ENCODE measurements at regions not wholly inside any gene's neighbourhood (a gene's known extent, or its start where the extent isn't known, plus 50 kb on each side); places are given as distances from the start of the nearest gene placed in this dataset.

GRCh38 chr18:22688877-22689496 is 244.1 kb upstream of the RBBP8 start:
- Histone ChIP-seq H3K4me1 (peaks cover 45% of the 10 kb centered on the region), H3K27ac (peak overlapping the region; percentile 80 to 86; a peak in 4 of 6 replicates), H3K4me2 (no peak overlapping the region), H3K4me3 (no peak overlapping the region), H3K9me3 (peaks cover 37% of the 10 kb centered on the region)
- TF ChIP-seq CHD4 (IDR thresholded peaks at IDR 0.05; ENCODE audit: borderline replicate concordance) (no peak), USF2 (IDR thresholded peaks at IDR 0.05) (no peak), RCOR1 (IDR thresholded peaks at IDR 0.05; ENCODE audit: low read depth, low read length) (no peak), ATOH8 (CRISPR knock-in tag; IDR thresholded peaks at IDR 0.05; ENCODE audit: low read depth) (no peak), PHF8 (IDR thresholded peaks at IDR 0.05; ENCODE audit: borderline replicate concordance, low read depth) (no peak)
- ChIA-PET POLR2A (no interaction called here), CTCF (interaction anchor here (0.8 to 1.2 kb wide), 2 partner anchors 13 to 99 kb away, joined by 3 to 4 read pairs; no protein-coding TSS in a partner anchor)
- no peak for ATAC-seq
- no peak for DNase-seq (ENCODE audit: low read depth in 1 of 2, low spot score in 1 of 2)
- no peak for FAIRE-seq
- WGBS (ENCODE audit: missing lambda C conversion rate): 82% methylated on average over 4 of the region's 4 CpGs

GRCh38 chr18:22689712-22690111 is 243.4 kb upstream of the RBBP8 start:
- TF ChIP-seq CHD2 (IDR thresholded peaks at IDR 0.05; ENCODE audit: low read length, partially characterized antibody) (no peak), ESRRA (IDR thresholded peaks at IDR 0.05; ENCODE audit: borderline replicate concordance, low read length) (no peak), CBX2 (IDR thresholded peaks at IDR 0.05; ENCODE audit: borderline replicate concordance, low read depth) (no peak), NR3C1 (IDR thresholded peaks at IDR 0.05) (no peak), RAD21 (conservative IDR thresholded peaks at IDR 0.05 in 1 of 2, IDR thresholded peaks at IDR 0.05 in 1 of 2) (no peak), USF2 (IDR thresholded peaks at IDR 0.05) (no peak), TP53 (CRISPR knock-in tag; IDR thresholded peaks at IDR 0.05) (no peak), HEYL (CRISPR knock-in tag; IDR thresholded peaks at IDR 0.05) (no peak), HOXB13 (CRISPR knock-in tag; IDR thresholded peaks at IDR 0.05; ENCODE audit: low read depth) (no peak), HOXA7 (CRISPR knock-in tag; IDR thresholded peaks at IDR 0.05) (no peak), ZSCAN20 (CRISPR knock-in tag; IDR thresholded peaks at IDR 0.05) (no peak), PBX3 (IDR thresholded peaks at IDR 0.05) (no peak), HMGXB4 (CRISPR knock-in tag; IDR thresholded peaks at IDR 0.05; ENCODE audit: borderline replicate concordance) (no peak), POLR2AphosphoS2 (conservative IDR thresholded peaks at IDR 0.05; ENCODE audit: low read length) (no peak), FOXS1 (CRISPR knock-in tag; IDR thresholded peaks at IDR 0.05) (no peak), ZC3H11A (IDR thresholded peaks at IDR 0.05) (no peak), HOXB5 (CRISPR knock-in tag; IDR thresholded peaks at IDR 0.05) (no peak), NFE2L2 (conservative IDR thresholded peaks at IDR 0.05; ENCODE audit: low read length) (no peak)
- TF ChIP-seq, protein P1, sequence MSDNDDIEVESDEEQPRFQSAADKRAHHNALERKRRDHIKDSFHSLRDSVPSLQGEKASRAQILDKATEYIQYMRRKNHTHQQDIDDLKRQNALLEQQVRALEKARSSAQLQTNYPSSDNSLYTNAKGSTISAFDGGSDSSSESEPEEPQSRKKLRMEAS (IDR thresholded peaks at IDR 0.05): no peak

More at GRCh38 chr18:22689712-22690111, 243.4 kb upstream of the RBBP8 start:
- peaks cover 44% of the 10 kb centered on the region for H3K4me1 ChIP-seq
- H3K4me2 ChIP-seq: no peak overlapping the region
- ChIA-PET POLR2A (no interaction called here), CTCF (interaction anchor here (1.0 to 1.6 kb wide), 3 partner anchors 13 to 127 kb away, joined by 3 to 5 read pairs (median 4); no protein-coding TSS in a partner anchor)
- H3K27ac ChIP-seq: peak overlapping the region; percentile 80 to 86; a peak in 5 of 6 replicates
- DNase-seq (ENCODE audit: low read depth in 1 of 2, low spot score in 1 of 2) (no peak), ATAC-seq (no peak), FAIRE-seq (no peak)
- no peak overlapping the region for H3K4me3 ChIP-seq
- H3K9me3 ChIP-seq: peaks cover 37% of the 10 kb centered on the region
